ENCODE measurements at regions not wholly inside any gene's neighbourhood (a gene's known extent, or its start where the extent isn't known, plus 50 kb on each side); places are given as distances from the start of the nearest gene placed in this dataset.

- TF ChIP-seq POLR2AphosphoS5 (IDR thresholded peaks at IDR 0.05; ENCODE audit: low read depth, low read length) (peak; percentile 41; the same call in 1 of the 2 replicates), EGR1 (IDR thresholded peaks at IDR 0.05; ENCODE audit: low read depth) (no peak), MAX (IDR thresholded peaks at IDR 0.05) (peak; percentile 57), SRF (IDR thresholded peaks at IDR 0.05; ENCODE audit: low read depth) (no peak), SP1 (IDR thresholded peaks at IDR 0.05; ENCODE audit: low read depth) (no peak; the same call in 1 of the 2 replicates), EZH2 (IDR thresholded peaks at IDR 0.05) (no peak), POLR2A (IDR thresholded peaks at IDR 0.05; ENCODE audit: borderline replicate concordance, extremely low read depth, insufficient read depth, insufficient read length) (no peak), ZNF274 (IDR thresholded peaks at IDR 0.05; ENCODE audit: low read depth, low read length) (no peak), SIN3A (IDR thresholded peaks at IDR 0.05; ENCODE audit: low read depth) (no peak), CEBPB (IDR thresholded peaks at IDR 0.05; ENCODE audit: low read depth) (no peak), ZFX (IDR thresholded peaks at IDR 0.05) (no peak), JUND (IDR thresholded peaks at IDR 0.05) (no peak), CTCF (IDR thresholded peaks at IDR 0.05 in 2 of 3, conservative IDR thresholded peaks at IDR 0.05 in 1 of 3; ENCODE audit: borderline replicate concordance in 1 of 3, insufficient read depth in 1 of 3, low read depth in 2 of 3, low read length in 2 of 3) (peak; percentile 11 to 49 (median 47); a peak in 5 of 6 replicates), FOSL1 (IDR thresholded peaks at IDR 0.05; ENCODE audit: low read depth) (no peak), CBX3 (IDR thresholded peaks at IDR 0.05; ENCODE audit: low read depth) (no peak), EZH2phosphoT487 (IDR thresholded peaks at IDR 0.05; ENCODE audit: borderline replicate concordance) (no peak), RAD21 (IDR thresholded peaks at IDR 0.05; ENCODE audit: low read depth) (peak; percentile 16; the same call in 1 of the 2 replicates)
These were observed 175.7 kb downstream of the SOCS6 start (continued) for GRCh38 chr18:70464343-70465114.

All from HCT116 (cell line).